ENCODE measurements at regions not wholly inside any gene's neighbourhood (a gene's known extent, or its start where the extent isn't known, plus 50 kb on each side); places are given as distances from the start of the nearest gene placed in this dataset.
A peak's percentile ranks its signal among the peaks of the same experiment; 100 is the strongest.

- DNase-seq = no peak
These were observed 74.0 kb upstream of the GSE1 start for GRCh38 chr16:85539084-85539483.

- no peak for DNase-seq
These were observed 73.4 kb upstream of the GSE1 start for GRCh38 chr16:85539629-85540291.

- DNase-seq = no peak
These were observed 71.9 kb upstream of the GSE1 start for GRCh38 chr16:85541181-85541580.

GRCh38 chr16:85541619-85541979, 71.5 kb upstream of the GSE1 start:
- no peak for DNase-seq

- no peak for DNase-seq
These were observed 70.9 kb upstream of the GSE1 start for GRCh38 chr16:85541980-85542900.

GRCh38 chr16:85543536-85543935, 69.6 kb upstream of the GSE1 start:
- DNase-seq = no peak

- no peak for DNase-seq
These were observed 69.1 kb upstream of the GSE1 start for GRCh38 chr16:85544016-85544415.

- no peak for DNase-seq
These were observed 68.5 kb upstream of the GSE1 start for GRCh38 chr16:85544668-85545067.

GRCh38 chr16:85545227-85545818, 67.8 kb upstream of the GSE1 start:
- DNase-seq = no peak

- no peak for DNase-seq
These were observed 66.3 kb upstream of the GSE1 start for GRCh38 chr16:85546585-85547447.

GRCh38 chr16:85548375-85548774, 64.7 kb upstream of the GSE1 start:
- DNase-seq = no peak

- no peak for DNase-seq
These were observed 63.2 kb upstream of the GSE1 start for GRCh38 chr16:85549766-85550421.

GRCh38 chr16:85550422-85550864, 62.7 kb upstream of the GSE1 start:
- DNase-seq = no peak

- DNase-seq = no peak
These were observed 61.9 kb upstream of the GSE1 start for GRCh38 chr16:85550953-85551924.

- peak; percentile 4 for DNase-seq
These were observed 60.1 kb upstream of the GSE1 start for GRCh38 chr16:85552980-85553435.

- peak; percentile 41 for DNase-seq
These were observed 59.5 kb upstream of the GSE1 start for GRCh38 chr16:85553436-85554113.

GRCh38 chr16:85554114-85554888, 58.8 kb upstream of the GSE1 start:
- DNase-seq = peak; percentile 66

- DNase-seq = peak; percentile 66
These were observed 58.0 kb upstream of the GSE1 start for GRCh38 chr16:85554889-85555718.

Data from stimulated activated CD4-positive, alpha-beta T cell treated with anti-CD3 and anti-CD28 coated beads, Interleukin-4, amount 100 ng/mL, for 1 hour (primary cell).